Gastrocnemius medialis (tissue), 4 donors: ENCODE measurements at regions not wholly inside any gene's neighbourhood (a gene's known extent, or its start where the extent isn't known, plus 50 kb on each side); places are given as distances from the start of the nearest gene placed in this dataset.

Source experiments
- POLR2A ChIP-seq, 2 donors: fragments of 450-650 bp; IDR thresholded peaks; one replicate each; pipeline ENCODE4 v1.6.1; 2017; ENCODE audit warnings: antibody characterized with exemption in 2 of 2, mild to moderate bottlenecking in 2 of 2, moderate library complexity in 2 of 2
- TF ChIP-seq, protein P1 (sequence below), 5 experiments: fragments of 450-650 bp in 3 of 5; fragments of 200-600 bp in 2 of 5; sonication (generic) in 2 of 5; IDR thresholded peaks in 4 of 5; conservative IDR thresholded peaks in 1 of 5; 1 replicate in 4 of 5; 2 replicates in 1 of 5; pipeline ENCODE4 v1.5.1; 2016 to 2019; ENCODE audit warnings: antibody characterized with exemption in 5 of 5, mild to moderate bottlenecking in 3 of 5, moderate library complexity in 3 of 5

DNA sequence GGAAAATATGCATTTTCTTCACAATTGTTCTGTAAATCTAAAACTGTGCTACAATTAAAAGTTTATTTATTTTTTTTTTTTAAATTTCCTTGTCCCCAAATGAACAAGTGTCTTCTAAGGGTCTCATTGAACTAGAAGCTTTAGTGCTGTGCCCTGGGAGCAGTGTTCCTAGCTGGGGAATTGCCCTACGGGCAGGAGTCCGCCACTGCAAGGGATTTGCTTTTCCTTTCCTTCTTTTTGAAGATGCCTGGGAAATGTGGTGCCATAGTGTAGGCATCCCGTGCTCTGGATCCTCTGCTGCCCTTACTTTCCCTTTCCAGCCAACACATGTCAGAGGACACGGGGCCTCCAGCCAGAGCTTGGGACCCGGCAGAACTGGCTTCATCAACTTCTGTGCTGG is 177.1 kb upstream of the CTBP2 start:
- TF ChIP-seq, protein P1, sequence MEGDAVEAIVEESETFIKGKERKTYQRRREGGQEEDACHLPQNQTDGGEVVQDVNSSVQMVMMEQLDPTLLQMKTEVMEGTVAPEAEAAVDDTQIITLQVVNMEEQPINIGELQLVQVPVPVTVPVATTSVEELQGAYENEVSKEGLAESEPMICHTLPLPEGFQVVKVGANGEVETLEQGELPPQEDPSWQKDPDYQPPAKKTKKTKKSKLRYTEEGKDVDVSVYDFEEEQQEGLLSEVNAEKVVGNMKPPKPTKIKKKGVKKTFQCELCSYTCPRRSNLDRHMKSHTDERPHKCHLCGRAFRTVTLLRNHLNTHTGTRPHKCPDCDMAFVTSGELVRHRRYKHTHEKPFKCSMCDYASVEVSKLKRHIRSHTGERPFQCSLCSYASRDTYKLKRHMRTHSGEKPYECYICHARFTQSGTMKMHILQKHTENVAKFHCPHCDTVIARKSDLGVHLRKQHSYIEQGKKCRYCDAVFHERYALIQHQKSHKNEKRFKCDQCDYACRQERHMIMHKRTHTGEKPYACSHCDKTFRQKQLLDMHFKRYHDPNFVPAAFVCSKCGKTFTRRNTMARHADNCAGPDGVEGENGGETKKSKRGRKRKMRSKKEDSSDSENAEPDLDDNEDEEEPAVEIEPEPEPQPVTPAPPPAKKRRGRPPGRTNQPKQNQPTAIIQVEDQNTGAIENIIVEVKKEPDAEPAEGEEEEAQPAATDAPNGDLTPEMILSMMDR (IDR thresholded peaks at IDR 0.05 in 4 of 5, conservative IDR thresholded peaks at IDR 0.05 in 1 of 5), result no peak
- no peak for TF ChIP-seq POLR2A (IDR thresholded peaks at IDR 0.05)
